Natural killer cell (primary cell): ENCODE measurements at regions not wholly inside any gene's neighbourhood (a gene's known extent, or its start where the extent isn't known, plus 50 kb on each side); places are given as distances from the start of the nearest gene placed in this dataset.

Experiments
- ATAC-seq, 3 donors: fragments of 150-1000 bp in 2 of 3; fragments of 200-7000 bp in 1 of 3; cut with Tn5 transposase; 1 replicate in 1 of 3; 2 replicates in 2 of 3; pipeline ENCODE4 v1.10.0; 2021; ENCODE audit warnings: mild to moderate bottlenecking in 2 of 3, moderate library complexity in 2 of 3
- DNase-seq, 2 donors: peaks; one replicate each; pipeline versions ENCODE4 v3.0.0 to v3.0.0-alpha.2; 2013 to 2021; ENCODE audit warnings: mixed read lengths in 1 of 2
- H3K27ac ChIP-seq: one replicate; pipeline ENCODE4 v1.5.1; 2013; ENCODE audit warnings: mild to moderate bottlenecking, low read length
- H3K27me3 ChIP-seq: one replicate; pipeline ENCODE4 v1.6.1; 2013; ENCODE audit warnings: low read length; ENCODE audit not compliant: control insufficient read depth, insufficient read depth
- H3K36me3 ChIP-seq: one replicate; pipeline ENCODE4 v1.6.1; 2013; ENCODE audit warnings: low read length; ENCODE audit not compliant: control insufficient read depth, insufficient read depth
- H3K4me1 ChIP-seq: one replicate; pipeline ENCODE4 v1.6.1; 2013; ENCODE audit warnings: low read length; ENCODE audit not compliant: control insufficient read depth, insufficient read depth
- H3K4me3 ChIP-seq: one replicate; pipeline ENCODE4 v1.5.1; 2013; ENCODE audit warnings: low read length
- H3K9me3 ChIP-seq: one replicate; pipeline ENCODE4 v1.6.1; 2013; ENCODE audit warnings: low read length; ENCODE audit not compliant: control insufficient read depth, insufficient read depth
- H3K27ac Mint-ChIP-seq, 2 donors: one replicate each; pipeline ENCODE4 v1.8.0; 2022; ENCODE audit warnings: mild to moderate bottlenecking in 2 of 2, mixed read lengths in 2 of 2, moderate library complexity in 1 of 2
- H3K27me3 Mint-ChIP-seq, 2 donors: one replicate each; pipeline ENCODE4 v1.8.0; 2022; ENCODE audit warnings: low read depth in 2 of 2, mixed read lengths in 2 of 2
- H3K36me3 Mint-ChIP-seq: one replicate; pipeline ENCODE4 v1.8.0; 2022; ENCODE audit warnings: mixed read lengths
- H3K4me1 Mint-ChIP-seq, 2 donors: one replicate each; pipeline ENCODE4 v1.8.0; 2022; ENCODE audit warnings: mixed read lengths in 2 of 2
- H3K4me3 Mint-ChIP-seq: one replicate; pipeline ENCODE4 v1.8.0; 2022; ENCODE audit warnings: mild to moderate bottlenecking, moderate library complexity, mixed read lengths
- H3K9me3 Mint-ChIP-seq, 2 donors: one replicate each; pipeline ENCODE4 v1.8.0; 2022; ENCODE audit warnings: mixed read lengths in 2 of 2
- CTCF ChIP-seq: fragments of 200-600 bp; IDR thresholded peaks from one replicate; pipeline ENCODE4 v1.8.0; 2022; ENCODE audit warnings: antibody characterized with exemption
- WGBS: methylation state at CpG from one replicate; pipeline ENCODE4 v1.1.7; 2013; ENCODE audit warnings: missing lambda C conversion rate; ENCODE audit not compliant: insufficient coverage; 5-methylcytosine and 5-hydroxymethylcytosine counted together
- intact Hi-C: fragments of 100-400 bp; cut with micrococcal nuclease; formaldehyde crosslinking; loops from one replicate; pipeline ENCODE4 v1.14.2; 2022

GRCh38 chr13:22735011-22735995 lies 445.5 kb upstream of the SGCG start:
- no peaks in the 10 kb centered on the region for H3K27me3 ChIP-seq
- no peak for TF ChIP-seq CTCF
- intact Hi-C loops, result no loop called here
- Mint-ChIP-seq H3K4me1 (no peaks in the 10 kb centered on the region), H3K27ac (no peak overlapping the region), H3K4me3 (no peak overlapping the region), H3K27me3 (peaks cover 0 to 8% of the 10 kb centered on the region in 2 donors), H3K36me3 (no peaks in the 10 kb centered on the region), H3K9me3 (peaks cover 2 to 6% of the 10 kb centered on the region in 2 donors)
- 46% methylated on average over 23 of the region's 24 CpGs for WGBS
- H3K36me3 ChIP-seq, result no peaks in the 10 kb centered on the region
- DNase-seq (no peak), ATAC-seq (no peak)
- no peaks in the 10 kb centered on the region for H3K9me3 ChIP-seq
- H3K4me3 ChIP-seq, result no peak overlapping the region
- H3K4me1 ChIP-seq, result no peaks in the 10 kb centered on the region
- H3K27ac ChIP-seq, result no peak overlapping the region

- Mint-ChIP-seq H3K36me3 (no peaks in the 10 kb centered on the region), H3K9me3 (peaks cover 2 to 8% of the 10 kb centered on the region in 2 donors), H3K4me1 (no peaks in the 10 kb centered on the region), H3K27me3 (peaks cover 0 to 8% of the 10 kb centered on the region in 2 donors), H3K27ac (no peak overlapping the region), H3K4me3 (no peak overlapping the region)
- no peak for TF ChIP-seq CTCF
- no peak for ATAC-seq
- H3K27ac ChIP-seq, result no peak overlapping the region
- no peak overlapping the region for H3K4me3 ChIP-seq
- intact Hi-C loops, result no loop called here
- 65% methylated on average over 28 of the region's 28 CpGs for WGBS
- H3K4me1 ChIP-seq, result no peaks in the 10 kb centered on the region
- H3K9me3 ChIP-seq, result no peaks in the 10 kb centered on the region
- no peaks in the 10 kb centered on the region for H3K36me3 ChIP-seq
- DNase-seq, result no peak
- H3K27me3 ChIP-seq, result no peaks in the 10 kb centered on the region
Measured at GRCh38 chr13:22736084-22736767, 444.6 kb upstream of the SGCG start.

GRCh38 chr13:22736768-22737092 lies 444.0 kb upstream of the SGCG start:
- WGBS, result 80% methylated on average over 1 of the region's 2 CpGs
- H3K9me3 Mint-ChIP-seq, result peaks cover 2 to 9% of the 10 kb centered on the region in 2 donors
- H3K4me1 Mint-ChIP-seq, result no peaks in the 10 kb centered on the region
- Histone ChIP-seq H3K4me3 (no peak overlapping the region), H3K4me1 (no peaks in the 10 kb centered on the region), H3K27ac (no peak overlapping the region), H3K9me3 (no peaks in the 10 kb centered on the region), H3K27me3 (no peaks in the 10 kb centered on the region), H3K36me3 (no peaks in the 10 kb centered on the region)
- no peaks in the 10 kb centered on the region for H3K36me3 Mint-ChIP-seq
- intact Hi-C loops, result no loop called here
- H3K27me3 Mint-ChIP-seq, result peaks cover 0 to 8% of the 10 kb centered on the region in 2 donors
- TF ChIP-seq CTCF, result no peak
- no peak overlapping the region for H3K4me3 Mint-ChIP-seq
- no peak overlapping the region for H3K27ac Mint-ChIP-seq
- ATAC-seq, result no peak
- DNase-seq, result no peak
